ENCODE measurements at regions not wholly inside any gene's neighbourhood (a gene's known extent, or its start where the extent isn't known, plus 50 kb on each side); places are given as distances from the start of the nearest gene placed in this dataset.
"Not testable (repeated sequence)": the region's sequence is repeated elsewhere in the genome, so short reads cannot be mapped to it uniquely, and the experiment has no call there.

- peaks cover 5 to 15% of the 10 kb centered on the region in 2 donors for H3K4me1 ChIP-seq (replicated peaks in 1 of 2)
- no peak overlapping the region for H3K27ac ChIP-seq
- H3K4me3 ChIP-seq: no peak overlapping the region
- in situ Hi-C loops (cut with MboI; ENCODE audit: low pct_unique_long_range_greater_than_20kb in 2 of 9, low sequenced_read_pairs in 9 of 9, unreplicated experiment in 9 of 9): no loop called here
- ATAC-seq (replicated peaks in 6 of 8): no peak
- WGBS, 10 experiments: 80 to 97% (median 90%) methylated on average over 1 to 11 of the region's 20 CpGs; no CpG with 5 or more reads in 3 of the 10 experiments
Observed at GRCh38 chr15:58309963-58310928, 121.5 kb upstream of the LIPC start.

GRCh38 chr15:58311556-58311955 lies 120.2 kb upstream of the LIPC start:
- 70 to 100% (median 100%) methylated on average over 1 to 4 of the region's 4 CpGs; no CpG with 5 or more reads in 1 of the 10 experiments for WGBS, 10 experiments
- in situ Hi-C loops (cut with MboI; ENCODE audit: low pct_unique_long_range_greater_than_20kb in 2 of 9, low sequenced_read_pairs in 9 of 9, unreplicated experiment in 9 of 9): no loop called here

DNA sequence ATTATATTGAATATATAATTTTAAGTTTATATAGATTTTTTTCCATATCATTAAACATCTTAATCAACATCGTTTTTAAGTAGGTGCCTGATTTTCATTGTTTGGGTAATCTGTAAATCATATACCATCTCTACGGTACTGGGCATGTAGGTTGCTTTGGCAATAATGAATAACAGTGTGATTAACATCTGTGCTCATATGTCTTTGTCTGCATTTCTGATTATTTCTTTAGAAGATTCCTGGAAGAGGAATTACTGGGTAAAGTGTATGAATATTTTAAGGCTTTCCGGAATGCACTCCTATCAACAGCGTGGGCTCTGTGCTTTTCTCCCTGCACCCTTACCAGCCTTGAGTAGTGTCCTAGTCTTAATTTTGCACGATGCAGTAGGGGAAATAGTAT lies 119.8 kb upstream of the LIPC start:
- peak in 3 of 8 experiments; percentile 19 to 80 (median 59) for ATAC-seq (replicated peaks in 6 of 8)
- in situ Hi-C loops (cut with MboI; ENCODE audit: low pct_unique_long_range_greater_than_20kb in 2 of 9, low sequenced_read_pairs in 9 of 9, unreplicated experiment in 9 of 9): no loop called here
- WGBS, 10 experiments: 42 to 94% (median 79%) methylated on average over 1 to 5 of the region's 5 CpGs; no CpG with 5 or more reads in 1 of the 10 experiments
- peaks cover 0 to 6% of the 10 kb centered on the region in 2 donors for H3K4me1 ChIP-seq (replicated peaks in 1 of 2)
- no peak overlapping the region for H3K27ac ChIP-seq
- no peak overlapping the region for H3K4me3 ChIP-seq

More at GRCh38 chr15:58311556-58311955, 120.2 kb upstream of the LIPC start:
- no peak overlapping the region for H3K4me3 ChIP-seq
- peak in 1 of 8 experiments; percentile 19 for ATAC-seq (replicated peaks in 6 of 8)
- peaks cover 4 to 10% of the 10 kb centered on the region in 2 donors for H3K4me1 ChIP-seq (replicated peaks in 1 of 2)
- no peak overlapping the region for H3K27ac ChIP-seq

DNA sequence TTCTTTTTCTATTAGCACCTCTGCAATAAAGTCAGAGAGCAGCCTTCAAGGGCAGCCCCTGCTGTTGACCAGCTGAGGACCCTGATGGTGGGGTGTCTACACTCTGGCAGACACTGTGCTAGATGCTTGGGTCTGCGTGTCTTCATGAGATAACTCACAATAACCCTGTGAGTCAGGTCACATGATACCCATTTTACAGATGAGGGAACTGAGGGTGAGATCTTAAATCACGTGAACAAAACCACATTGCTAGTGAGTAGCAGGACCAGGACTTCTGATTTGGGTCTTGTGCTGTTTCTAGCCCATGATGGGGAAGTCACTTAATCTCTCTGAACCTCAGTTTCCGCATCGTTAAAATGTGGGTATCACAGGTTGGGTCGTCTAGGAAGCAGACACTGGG lies 118.5 kb upstream of the LIPC start:
- Histone ChIP-seq H3K4me1 (replicated peaks in 1 of 2) (no peaks in the 10 kb centered on the region), H3K4me3 (no peak overlapping the region), H3K27ac (no peak overlapping the region)
- in situ Hi-C loops (cut with MboI; ENCODE audit: low pct_unique_long_range_greater_than_20kb in 2 of 9, low sequenced_read_pairs in 9 of 9, unreplicated experiment in 9 of 9): no loop called here
- no peak for ATAC-seq (replicated peaks in 6 of 8)
- WGBS, 10 experiments: 33 to 100% (median 92%) methylated on average over 1 to 5 of the region's 5 CpGs; no CpG with 5 or more reads in 5 of the 10 experiments

DNA sequence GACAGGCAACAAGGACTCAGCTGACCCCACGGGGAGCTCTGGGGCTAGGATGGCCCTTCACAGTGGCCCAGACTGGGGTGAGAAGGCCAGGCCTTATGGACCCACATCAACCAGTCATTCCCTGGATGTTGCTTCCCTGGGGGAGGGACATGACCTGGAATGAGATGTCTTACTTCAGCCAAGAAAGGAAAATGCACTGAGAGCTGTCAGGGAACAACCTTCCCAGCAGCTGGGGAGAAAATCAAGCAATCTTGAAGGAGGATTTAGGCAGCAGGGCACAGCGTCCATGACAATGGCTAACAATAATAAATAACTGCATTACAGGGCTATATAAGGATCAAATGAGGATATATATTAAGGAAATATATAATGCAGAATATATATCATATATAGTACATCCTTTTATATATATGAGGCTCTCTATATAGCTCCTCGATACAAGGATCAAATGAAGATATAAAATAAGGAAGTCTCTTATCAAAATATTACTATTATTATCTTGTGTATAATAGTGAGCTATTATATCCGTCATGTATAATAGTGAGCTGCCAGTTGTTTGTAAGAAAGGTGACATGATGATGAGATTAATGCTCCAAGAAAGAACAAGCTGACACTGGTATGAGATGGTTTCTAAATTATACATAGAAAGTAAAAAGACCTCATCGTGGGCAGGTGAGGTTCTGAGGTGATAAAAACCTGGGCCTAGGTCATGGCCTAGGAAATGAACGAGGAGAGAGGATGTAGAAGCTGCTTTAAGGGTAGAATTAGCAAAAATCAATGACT lies 117.8 kb upstream of the LIPC start:
- Histone ChIP-seq H3K4me3 (no peak overlapping the region), H3K27ac (no peak overlapping the region), H3K4me1 (replicated peaks in 1 of 2) (no peaks in the 10 kb centered on the region)
- 46 to 100% (median 80%) methylated on average over 1 to 6 of the region's 6 CpGs; no CpG with 5 or more reads in 1 of the 10 experiments for WGBS, 10 experiments
- in situ Hi-C loops (cut with MboI; ENCODE audit: low pct_unique_long_range_greater_than_20kb in 2 of 9, low sequenced_read_pairs in 9 of 9, unreplicated experiment in 9 of 9): no loop called here
- ATAC-seq (replicated peaks in 6 of 8): no peak

DNA sequence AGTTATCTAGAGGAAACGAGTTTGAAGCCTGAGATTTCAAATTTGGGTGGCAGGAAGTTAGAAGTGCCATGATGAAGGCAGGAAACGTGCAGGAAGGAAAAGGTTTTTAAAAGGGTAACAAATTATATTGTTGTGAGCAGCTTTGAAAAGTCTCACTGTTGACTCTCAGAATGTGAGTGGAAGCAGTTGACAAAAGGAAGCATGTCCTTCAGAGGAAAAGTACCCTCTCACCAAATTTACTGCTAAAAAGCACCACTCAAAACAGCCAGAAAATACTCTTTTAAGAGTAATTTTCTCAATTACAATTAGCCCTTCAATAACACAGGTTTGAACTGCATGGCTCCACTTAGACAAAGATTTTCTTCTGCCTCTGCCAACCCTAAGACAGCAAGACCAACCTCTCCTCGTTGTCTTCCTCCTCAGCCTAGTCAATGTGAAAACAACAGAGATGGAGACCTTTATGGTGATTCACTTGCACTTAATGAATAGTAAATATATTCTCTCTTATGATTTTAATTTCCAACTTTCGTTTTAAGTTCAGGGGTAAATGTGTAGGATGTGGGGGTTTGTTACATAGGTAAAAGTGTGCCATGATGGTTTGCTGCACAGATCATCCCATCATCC lies 117.1 kb upstream of the LIPC start:
- Histone ChIP-seq H3K4me3 (no peak overlapping the region), H3K27ac (no peak overlapping the region), H3K4me1 (replicated peaks in 1 of 2) (no peaks in the 10 kb centered on the region)
- in situ Hi-C loops (cut with MboI; ENCODE audit: low pct_unique_long_range_greater_than_20kb in 2 of 9, low sequenced_read_pairs in 9 of 9, unreplicated experiment in 9 of 9): no loop called here
- 20 to 100% (median 64%) methylated on average over 1 to 4 of the region's 4 CpGs; no CpG with 5 or more reads in 1 of the 10 experiments for WGBS, 10 experiments
- ATAC-seq (replicated peaks in 6 of 8): no peak

- ATAC-seq (replicated peaks in 6 of 8): no peak
- Histone ChIP-seq H3K4me3 (no peak overlapping the region), H3K4me1 (replicated peaks in 1 of 2) (no peaks in the 10 kb centered on the region), H3K27ac (no peak overlapping the region)
- WGBS, 10 experiments: 31 to 94% (median 72%) methylated on average over 3 to 6 of the region's 6 CpGs; no CpG with 5 or more reads in 1 of the 10 experiments
- in situ Hi-C loops (cut with MboI; ENCODE audit: low pct_unique_long_range_greater_than_20kb in 2 of 9, low sequenced_read_pairs in 9 of 9, unreplicated experiment in 9 of 9): no loop called here
Observed at GRCh38 chr15:58318517-58318916, 113.3 kb upstream of the LIPC start.

DNA sequence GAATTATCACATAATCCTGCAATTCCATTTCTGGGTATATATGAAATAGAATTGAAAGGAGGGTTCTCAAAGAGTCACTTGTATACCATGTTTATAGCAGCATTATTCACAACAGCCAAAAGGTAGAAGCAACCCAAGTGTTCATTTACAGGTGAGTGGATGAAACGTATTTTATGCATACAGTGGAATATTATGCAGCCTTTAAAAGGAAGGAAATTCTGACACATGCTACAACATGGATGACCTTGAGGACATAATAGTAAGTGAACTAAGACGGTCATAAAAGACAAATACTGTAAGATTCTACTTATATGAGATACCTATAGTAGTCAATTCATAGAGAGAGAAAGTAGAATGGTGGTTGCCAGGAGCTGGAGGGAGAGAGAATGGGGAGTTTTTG lies 110.8 kb upstream of the LIPC start:
- H3K4me3 ChIP-seq: no peak overlapping the region
- H3K27ac ChIP-seq: no peak overlapping the region
- no peaks in the 10 kb centered on the region for H3K4me1 ChIP-seq (replicated peaks in 1 of 2)
- ATAC-seq (replicated peaks in 6 of 8): no peak
- 39 to 100% (median 82%) methylated on average over 1 to 2 of the region's 2 CpGs for WGBS, 10 experiments
- in situ Hi-C loops (cut with MboI; ENCODE audit: low pct_unique_long_range_greater_than_20kb in 2 of 9, low sequenced_read_pairs in 9 of 9, unreplicated experiment in 9 of 9): no loop called here

DNA sequence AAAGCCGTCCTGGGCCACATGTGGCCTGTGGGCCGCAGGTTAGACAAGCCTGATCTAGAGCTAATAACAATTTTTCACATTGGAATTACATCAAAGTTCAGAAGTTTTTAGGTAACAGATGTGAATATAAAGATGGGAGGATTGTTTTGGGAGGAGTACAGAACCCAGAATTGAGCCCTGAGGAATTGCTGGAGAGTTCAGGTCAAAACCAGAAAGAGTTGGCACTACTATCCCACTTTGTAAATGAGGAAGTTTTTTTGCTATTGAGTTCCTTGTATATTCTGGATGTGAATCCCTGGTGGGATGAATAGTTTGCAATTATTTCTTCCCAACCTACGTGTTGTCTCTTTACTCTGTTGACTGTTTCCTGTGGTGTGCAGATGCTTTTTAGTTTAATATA lies 109.5 kb upstream of the LIPC start:
- Histone ChIP-seq H3K4me3 (no peak overlapping the region), H3K4me1 (replicated peaks in 1 of 2) (no peaks in the 10 kb centered on the region), H3K27ac (no peak overlapping the region)
- ATAC-seq (replicated peaks in 6 of 8): no peak
- in situ Hi-C loops (cut with MboI; ENCODE audit: low pct_unique_long_range_greater_than_20kb in 2 of 9, low sequenced_read_pairs in 9 of 9, unreplicated experiment in 9 of 9): no loop called here
- WGBS, 10 experiments: 26 to 94% (median 83%) methylated on average over 1 to 3 of the region's 3 CpGs

DNA sequence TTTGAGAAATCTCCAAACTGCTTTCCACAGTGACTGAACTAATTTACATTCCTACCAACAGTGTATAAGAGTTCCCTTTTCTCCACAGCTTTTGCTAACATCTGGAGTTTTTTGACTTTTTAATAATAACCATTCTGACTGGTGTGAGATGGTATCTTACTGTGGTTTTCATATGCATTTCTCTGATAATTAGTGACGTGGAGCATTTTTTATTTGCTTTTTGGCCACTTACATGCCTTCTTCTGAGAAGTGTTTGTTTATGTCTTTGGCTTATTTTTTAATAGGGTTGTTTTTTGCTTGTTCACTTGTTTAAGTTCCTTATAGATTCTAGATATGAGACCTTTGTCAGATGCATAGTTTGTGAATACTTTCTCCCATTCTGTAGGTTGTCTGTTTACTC lies 108.5 kb upstream of the LIPC start:
- 0 to 100% (median 65%) methylated on average over 1 of the region's 1 CpG for WGBS, 10 experiments
- H3K4me1 ChIP-seq (replicated peaks in 1 of 2); ATAC-seq (replicated peaks in 6 of 8); H3K27ac ChIP-seq; in situ Hi-C loops (cut with MboI; ENCODE audit: low pct_unique_long_range_greater_than_20kb in 2 of 9, low sequenced_read_pairs in 9 of 9, unreplicated experiment in 9 of 9); H3K4me3 ChIP-seq: not testable (repeated sequence)

GRCh38 chr15:58324533-58324932 lies 107.3 kb upstream of the LIPC start:
- no peaks in the 10 kb centered on the region for H3K4me1 ChIP-seq (replicated peaks in 1 of 2)
- no peak overlapping the region for H3K4me3 ChIP-seq
- ATAC-seq (replicated peaks in 6 of 8): no peak
- no peak overlapping the region for H3K27ac ChIP-seq
- in situ Hi-C loops (cut with MboI; ENCODE audit: low pct_unique_long_range_greater_than_20kb in 2 of 9, low sequenced_read_pairs in 9 of 9, unreplicated experiment in 9 of 9): no loop called here

- Histone ChIP-seq H3K27ac (no peak overlapping the region), H3K4me3 (no peak overlapping the region), H3K4me1 (replicated peaks in 1 of 2) (peaks cover 18 to 22% of the 10 kb centered on the region in 2 donors)
- in situ Hi-C loops (cut with MboI; ENCODE audit: low pct_unique_long_range_greater_than_20kb in 2 of 9, low sequenced_read_pairs in 9 of 9, unreplicated experiment in 9 of 9): no loop called here
- no peak for ATAC-seq (replicated peaks in 6 of 8)
- WGBS, 10 experiments: 80 to 100% (median 100%) methylated on average over 1 of the region's 1 CpG
Observed at GRCh38 chr15:58327958-58328357, 103.8 kb upstream of the LIPC start.

DNA sequence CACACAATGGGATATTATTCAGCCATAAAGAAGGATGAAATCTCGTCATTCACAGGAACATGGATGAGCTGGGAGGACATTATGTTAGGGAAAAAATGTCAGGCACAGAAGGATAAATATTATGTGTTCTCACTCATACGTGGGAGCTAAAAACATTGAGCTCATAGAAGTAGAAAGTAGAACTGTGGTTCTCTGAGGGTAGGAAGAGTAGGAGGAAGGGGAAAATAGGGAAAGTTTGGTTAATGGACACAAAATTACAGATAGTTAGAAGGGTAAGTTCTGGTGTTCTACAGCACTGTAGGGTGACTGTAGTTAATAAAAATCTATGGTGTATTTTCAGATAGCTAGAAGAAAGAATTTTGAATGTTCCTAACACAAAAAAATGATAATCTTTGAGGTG lies 102.6 kb upstream of the LIPC start:
- Histone ChIP-seq H3K27ac (no peak overlapping the region), H3K4me3 (no peak overlapping the region), H3K4me1 (replicated peaks in 1 of 2) (peaks cover 20 to 27% of the 10 kb centered on the region in 2 donors)
- in situ Hi-C loops (cut with MboI; ENCODE audit: low pct_unique_long_range_greater_than_20kb in 2 of 9, low sequenced_read_pairs in 9 of 9, unreplicated experiment in 9 of 9): no loop called here
- no peak for ATAC-seq (replicated peaks in 6 of 8)
- WGBS, 10 experiments: 56 to 100% (median 88%) methylated on average over 1 to 2 of the region's 2 CpGs; no CpG with 5 or more reads in 3 of the 10 experiments
